Fibroblast of skin of scalp (primary cell): ENCODE measurements at regions not wholly inside any gene's neighbourhood (a gene's known extent, or its start where the extent isn't known, plus 50 kb on each side); places are given as distances from the start of the nearest gene placed in this dataset.

Experiments used
- DNase-seq: peaks from one replicate; pipeline ENCODE4 v3.0.0-alpha.2; 2013

DNA sequence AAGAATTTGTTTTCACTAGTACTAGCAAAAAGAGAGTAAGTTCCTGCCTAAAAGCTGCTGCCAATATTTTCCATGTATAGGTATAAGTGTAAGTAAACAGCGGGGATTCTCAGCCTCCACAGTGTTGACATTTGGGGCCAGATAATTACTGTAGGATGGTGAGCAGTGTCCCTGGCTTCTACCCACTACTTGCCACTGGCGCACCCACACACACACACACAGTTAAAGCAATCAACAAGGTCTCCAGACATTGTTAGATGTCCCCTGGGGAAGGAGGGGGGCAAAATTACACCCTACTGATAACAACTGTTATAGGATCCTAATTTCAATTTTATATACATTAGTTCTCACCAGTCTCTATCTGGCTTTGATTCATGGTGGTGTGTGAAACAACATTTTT is 417.0 kb upstream of the PSMD7 start:
- no peak for DNase-seq

DNA sequence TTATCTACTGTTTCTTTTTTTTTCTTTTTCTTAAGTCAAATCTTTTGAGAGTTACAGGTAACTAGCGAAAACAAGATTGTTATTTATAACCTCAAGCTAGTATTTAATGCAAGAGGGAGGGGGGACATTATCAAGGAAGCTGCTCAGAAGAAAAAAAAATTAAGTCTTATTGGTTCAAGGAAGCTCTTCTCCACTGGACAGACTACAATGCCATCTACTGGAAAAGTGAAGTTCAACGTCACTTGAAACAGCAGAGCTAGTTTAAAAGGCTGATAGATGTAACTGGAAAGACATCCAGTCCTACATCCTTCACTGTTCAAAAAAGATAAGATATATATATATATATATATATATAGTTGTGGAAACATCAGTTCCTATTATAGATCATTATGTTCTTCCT is 418.0 kb upstream of the PSMD7 start:
- DNase-seq = peak; percentile 76

DNA sequence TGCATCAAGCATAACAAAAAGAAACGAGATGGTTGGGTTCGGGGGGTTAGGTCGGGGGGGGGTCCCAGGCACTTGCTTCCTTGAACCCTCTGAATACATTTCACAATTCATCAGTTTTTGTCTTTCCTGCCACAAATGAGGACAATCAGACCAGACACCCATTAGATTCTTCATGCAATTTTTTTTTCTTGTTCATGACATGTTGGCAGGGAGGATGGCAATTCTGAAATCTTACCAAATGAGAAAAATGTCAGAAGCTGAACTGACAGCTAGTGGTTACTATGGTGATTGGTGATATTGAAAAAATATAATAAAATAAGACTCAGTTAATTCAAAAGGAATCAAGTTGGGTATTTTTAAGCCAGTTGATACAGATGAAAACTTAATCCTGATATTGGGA is 419.5 kb upstream of the PSMD7 start:
- DNase-seq = no peak

DNA sequence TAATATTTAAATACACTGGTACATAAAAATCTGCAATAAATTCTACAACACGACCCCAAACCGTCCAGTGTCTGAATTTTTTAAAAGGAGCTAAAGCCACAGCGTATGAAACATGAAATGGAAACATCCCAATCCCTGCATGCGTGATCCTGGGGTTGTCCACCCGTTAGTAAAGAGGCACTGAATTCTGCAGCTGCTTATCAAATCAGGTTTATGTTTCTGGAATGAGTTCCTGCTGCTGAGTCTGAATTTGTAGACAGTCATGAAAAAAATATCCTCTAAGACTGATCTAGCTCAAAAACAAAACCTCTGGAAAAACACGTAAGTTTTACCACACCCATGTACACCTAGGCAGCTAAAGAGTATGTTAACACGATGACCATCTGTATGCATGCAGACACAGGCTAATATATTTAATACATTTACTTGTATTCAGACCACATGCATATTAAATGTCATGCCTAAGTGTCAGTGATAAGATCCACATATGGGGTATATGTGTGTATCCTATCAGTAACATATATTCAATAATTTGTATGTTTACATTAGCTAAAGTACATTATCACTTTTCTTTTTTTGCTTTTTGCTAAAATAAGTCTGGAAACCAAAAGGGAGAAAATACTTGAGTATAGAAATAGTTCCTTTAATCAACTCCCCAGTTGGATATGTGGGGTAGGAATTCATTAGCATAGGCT is 420.5 kb upstream of the PSMD7 start:
- no peak for DNase-seq

DNA sequence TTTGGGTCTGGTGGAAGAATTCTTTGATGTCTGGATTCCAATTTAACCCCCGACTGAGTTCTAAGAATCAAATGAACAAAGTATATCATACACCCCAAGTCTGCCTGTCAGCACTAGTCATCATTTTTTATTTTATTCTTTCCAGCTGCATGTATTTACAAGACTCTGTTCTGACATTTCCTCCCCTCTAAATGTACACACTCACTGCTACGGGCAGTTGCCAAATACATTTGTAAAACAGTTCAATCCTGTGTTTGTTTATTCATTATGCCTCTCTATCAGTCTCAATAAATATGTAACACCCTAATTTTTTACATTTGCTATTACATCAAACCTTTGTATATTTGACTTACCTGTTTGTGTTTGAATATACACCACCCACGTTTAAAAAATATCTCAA is 422.3 kb upstream of the PSMD7 start:
- DNase-seq = no peak

DNA sequence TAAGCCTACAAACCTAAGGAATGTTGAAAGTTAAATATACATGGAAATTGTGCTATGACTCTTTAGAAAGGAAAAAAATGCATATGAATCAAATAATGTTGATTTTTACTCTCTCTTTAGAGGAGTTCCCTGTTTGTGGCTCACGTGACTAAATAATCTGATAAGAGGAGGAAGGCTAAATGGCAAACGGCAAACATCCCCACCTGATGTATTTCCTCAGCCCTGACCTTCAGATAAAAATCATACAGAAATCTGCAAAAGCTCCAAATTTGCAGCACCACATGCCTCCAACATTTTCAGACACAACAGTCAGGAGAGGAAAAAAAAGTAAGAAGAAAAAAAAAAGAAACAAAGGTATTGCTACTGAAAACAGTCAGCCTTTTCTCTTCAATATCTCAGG is 423.0 kb upstream of the PSMD7 start:
- DNase-seq = no peak

DNA sequence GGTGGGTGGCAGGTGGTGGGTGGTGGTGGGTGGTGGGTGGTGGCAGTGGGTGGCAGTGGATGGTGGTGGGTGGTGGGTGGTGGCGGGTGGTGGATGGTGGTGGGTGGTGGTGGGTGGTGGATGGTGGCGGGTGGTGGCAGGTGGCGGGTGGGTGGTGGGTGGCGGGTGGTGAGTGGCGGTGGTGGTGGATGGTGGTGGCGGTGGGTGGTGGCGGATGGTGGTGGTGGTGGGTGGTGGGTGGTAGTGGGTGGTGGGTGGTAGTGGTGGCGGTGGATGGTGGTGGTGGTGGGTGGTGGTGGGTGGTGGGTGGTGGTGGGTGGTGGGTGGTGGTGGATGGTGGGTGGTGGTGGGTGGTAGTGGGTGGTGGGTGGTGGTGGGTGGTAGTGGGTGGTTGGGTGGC is 423.8 kb upstream of the PSMD7 start:
- DNase-seq = no peak

DNA sequence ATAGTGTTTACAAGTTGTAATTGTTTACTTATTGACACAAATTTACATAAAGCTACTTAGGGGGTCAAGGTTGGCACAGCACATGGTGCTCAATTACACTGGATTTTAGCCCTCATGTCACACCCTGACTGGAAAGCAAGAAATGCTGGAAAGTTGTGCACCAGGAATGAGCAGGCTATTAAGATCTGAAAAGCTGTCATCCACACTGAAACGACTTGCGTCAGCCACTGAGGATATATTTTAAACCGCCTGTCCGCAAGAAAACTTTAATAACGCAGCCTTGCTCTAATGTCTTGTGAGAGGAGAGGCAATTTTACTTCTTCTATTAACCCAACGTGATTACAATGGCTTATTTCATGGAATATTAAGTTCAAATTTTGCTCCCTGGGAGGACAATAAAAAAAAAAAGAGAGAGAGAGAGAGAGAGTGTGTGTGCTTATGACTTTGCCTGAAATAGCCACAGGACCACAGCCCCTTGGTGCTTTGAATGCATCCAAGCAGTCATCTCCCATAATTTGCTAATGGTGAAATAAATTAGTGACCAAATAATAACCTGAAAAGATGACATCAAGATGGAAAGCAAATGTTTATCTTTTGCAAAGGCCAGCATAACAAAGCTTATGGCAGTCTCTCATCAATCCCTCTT is 425.4 kb upstream of the PSMD7 start:
- no peak for DNase-seq

DNA sequence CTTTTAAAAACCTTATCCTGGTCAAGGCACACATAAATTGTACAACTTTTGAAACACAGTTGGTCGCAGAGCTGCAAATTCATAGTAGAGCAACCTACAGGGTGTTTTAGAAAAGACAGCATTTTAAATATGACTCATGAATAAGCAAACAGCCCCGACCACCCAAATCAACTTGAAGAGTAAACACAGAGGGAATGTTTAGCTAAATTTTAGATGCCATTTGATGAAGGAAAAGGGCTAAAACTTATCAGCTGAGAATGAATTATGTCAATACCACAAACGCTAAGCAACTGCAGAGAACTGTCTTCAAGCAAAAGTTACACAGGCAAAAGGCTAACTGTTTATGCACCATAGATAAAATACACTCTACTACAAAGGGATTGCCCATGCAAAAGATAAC is 427.5 kb upstream of the PSMD7 start:
- DNase-seq = no peak

DNA sequence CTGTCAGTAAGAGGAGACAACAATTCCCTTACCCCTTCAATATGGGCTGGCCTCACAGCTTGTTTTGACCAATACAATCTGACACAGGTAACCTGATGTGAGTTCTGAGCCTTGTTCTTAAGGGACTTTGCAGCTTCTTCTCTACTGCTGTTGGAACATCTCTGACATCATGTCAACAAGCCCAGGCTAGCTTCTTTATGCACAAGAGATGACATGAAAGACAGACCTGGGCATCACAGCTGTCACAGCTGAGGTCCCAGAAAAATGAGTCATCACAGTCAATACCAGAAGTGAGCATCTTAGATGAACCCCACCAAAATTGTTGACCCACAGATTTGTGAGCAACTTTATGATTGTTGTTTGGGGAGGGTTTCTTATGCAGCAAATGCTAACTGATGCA is 431.7 kb upstream of the PSMD7 start:
- DNase-seq = no peak

DNA sequence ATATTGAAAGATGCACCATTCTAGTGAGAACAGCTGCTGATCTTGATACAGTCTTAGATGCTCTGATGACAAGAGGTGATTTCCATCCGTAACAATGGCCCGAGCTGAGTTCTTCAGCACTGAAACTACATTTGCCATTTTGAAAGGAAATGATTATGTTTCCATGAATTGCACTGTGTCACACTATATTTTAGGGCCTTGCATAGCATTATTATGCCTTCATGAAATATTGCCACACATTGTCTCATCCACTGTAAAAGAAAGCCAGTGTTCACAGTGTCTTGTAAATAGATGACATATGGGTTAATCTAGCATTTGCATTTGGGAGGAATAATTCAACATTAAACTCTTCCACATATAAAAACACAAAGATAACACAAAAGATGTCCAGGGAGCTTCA is 438.3 kb upstream of the PSMD7 start:
- DNase-seq = no peak

DNA sequence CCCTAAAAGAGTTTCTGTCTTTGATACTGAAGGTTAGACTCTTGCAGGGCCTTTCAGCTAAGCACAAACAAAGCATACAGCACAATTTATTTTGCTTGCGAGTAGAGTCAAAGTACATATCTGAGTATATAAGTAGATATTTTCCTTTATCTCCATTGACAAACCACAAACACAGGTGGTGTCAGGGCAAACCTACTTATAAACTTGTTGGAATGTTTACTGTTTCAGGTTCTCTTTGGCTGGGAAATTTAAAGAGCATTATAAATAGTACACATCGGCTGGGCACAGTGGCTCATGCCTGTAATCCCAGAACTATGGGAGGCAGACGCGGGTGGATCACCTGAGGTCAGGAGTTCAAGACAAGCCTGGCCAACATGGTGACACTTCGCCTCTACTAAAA is 442.6 kb upstream of the PSMD7 start:
- DNase-seq = no peak

DNA sequence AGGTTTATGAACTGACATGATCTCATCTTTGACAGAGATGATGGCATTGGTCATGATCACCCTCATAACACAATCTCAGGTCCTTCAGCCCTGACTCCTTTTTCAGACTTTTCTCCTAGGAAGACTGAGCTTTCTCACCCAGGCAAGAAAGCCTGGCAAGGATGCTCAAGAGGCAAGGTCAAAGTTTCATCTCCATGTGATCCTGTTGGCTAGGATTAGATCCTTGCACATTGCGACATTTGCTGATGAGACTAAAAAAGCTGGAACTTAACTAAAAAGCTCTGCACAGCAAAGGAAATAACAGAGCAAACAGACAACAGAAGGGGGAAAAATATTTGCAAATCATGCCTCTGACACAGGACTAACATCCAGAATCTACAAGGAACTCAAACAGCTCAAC is 444.1 kb upstream of the PSMD7 start:
- no peak for DNase-seq

DNA sequence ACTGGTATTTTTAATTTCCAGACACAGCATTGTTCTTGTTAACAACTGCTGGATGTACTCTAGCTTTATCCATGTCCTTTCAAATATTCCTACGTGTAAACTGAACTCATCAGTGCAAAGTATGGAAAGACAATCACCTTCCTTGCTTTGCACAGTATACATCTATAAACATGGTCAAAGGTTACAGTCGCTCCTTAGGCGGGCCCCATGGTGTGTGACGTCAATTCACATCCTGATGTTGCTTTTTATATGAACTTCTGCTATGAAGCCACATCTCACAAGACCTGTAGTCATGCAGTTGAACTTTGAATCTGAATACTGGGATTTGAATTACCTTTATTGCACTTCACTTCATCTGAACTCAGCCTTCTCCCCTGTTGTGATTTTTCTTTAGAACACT is 447.6 kb upstream of the PSMD7 start:
- no peak for DNase-seq

DNA sequence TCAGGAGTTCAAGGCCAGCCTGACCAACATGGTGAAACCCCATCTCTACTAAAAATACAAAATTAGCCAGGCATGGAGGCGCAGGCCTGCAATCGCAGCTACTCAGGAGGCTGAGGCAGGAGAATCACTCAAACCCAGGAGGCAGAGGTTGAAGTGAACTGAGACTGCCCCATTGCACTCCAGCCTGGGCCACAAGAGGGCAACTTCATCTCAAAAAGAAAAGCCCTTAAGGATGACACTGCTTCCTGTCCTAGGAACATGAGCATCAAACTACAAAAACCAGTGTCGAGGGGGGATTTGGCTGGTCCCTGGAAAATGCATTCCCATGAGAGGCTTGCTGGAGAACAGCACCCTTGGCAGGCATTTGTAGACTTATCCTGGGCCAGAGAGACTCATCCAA is 449.5 kb upstream of the PSMD7 start:
- DNase-seq = no peak

DNA sequence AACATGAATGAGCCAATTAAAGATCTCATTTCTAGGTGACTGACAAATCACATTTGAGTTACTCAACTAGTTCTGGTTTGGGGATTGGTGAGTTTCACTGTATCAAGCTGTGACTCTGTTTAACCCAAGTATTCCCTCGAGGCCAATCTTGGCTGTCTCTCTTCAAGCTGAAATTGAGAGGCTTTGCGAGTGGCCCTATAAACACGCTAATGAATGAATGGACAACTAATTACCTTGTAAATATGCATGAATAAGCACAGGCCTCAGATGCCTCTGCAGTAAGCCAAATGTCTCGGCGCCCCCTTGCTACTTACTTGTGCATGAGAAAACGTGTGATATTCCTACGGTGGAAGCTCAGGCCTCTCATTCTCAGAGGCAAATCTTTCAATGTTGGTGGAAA is 450.3 kb upstream of the PSMD7 start:
- DNase-seq = no peak

DNA sequence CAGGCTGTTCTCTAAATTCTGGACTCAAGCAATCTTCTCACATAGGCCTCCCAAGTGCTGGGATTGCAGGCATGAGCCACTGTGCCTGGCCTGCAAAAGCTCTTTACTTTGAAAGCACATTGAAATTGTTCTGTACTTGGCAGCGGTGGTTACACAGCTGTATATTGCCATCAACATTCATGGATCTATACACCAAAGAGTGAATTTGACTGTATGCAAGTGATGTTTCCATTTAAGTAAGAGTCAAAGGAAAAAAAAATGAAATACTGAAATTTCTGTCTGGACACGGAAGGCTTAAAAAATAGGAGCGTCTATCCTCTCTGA is 450.6 kb upstream of the PSMD7 start:
- DNase-seq = no peak

DNA sequence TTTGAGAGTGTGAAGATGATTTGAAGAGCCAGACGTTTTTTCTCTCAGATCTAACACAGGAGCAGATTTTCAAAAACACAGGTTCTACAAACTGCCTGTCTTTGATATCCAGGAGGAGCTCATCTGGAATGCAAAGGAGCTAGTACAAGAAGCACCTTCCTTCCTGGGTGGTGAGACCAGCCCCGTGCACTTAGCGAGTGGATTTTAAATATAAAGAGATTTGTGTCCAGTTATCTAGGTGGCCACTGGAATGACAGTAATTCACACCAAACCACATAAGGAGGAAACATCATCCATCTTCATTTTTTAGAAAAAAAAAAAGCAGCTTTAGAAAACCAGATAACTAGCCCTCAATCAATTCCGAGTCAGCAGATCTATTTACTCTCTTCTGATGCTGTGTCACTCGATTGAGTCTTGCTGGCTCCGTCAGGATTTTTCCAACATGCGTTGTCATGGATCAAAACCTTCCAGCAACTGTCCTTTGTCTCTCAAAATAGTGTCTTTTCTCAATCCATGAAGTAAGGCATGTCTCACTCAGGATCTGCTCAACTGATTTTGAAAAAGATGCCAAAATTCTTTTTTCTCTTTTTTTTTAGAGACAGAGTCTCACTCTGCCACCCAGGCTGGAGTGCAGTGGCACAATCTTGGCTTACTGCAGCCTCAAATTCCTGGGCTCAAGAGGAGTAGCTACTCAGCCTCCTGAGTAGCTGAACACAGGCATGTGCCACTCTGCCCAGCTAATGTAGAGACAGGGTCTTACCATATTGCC is 451.2 kb upstream of the PSMD7 start:
- DNase-seq = no peak

DNA sequence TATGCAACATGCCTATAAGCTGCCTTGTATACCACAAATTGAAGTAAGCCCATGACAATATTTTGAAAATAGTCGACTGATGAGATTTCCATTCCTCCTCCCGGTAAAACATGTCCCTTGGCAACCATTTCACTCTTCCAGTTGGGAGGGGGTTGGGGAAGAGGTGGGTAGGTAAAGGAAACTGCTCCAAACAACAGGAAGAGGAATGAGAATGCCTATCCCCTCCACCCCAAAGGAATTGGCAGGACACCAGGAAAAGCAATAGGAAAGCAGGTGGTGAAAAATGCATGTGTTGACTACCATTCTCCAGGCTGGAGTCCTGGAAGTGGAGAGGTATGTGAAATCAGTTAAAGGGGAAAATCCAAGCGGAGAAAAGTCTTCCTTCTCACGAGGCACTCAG is 455.9 kb upstream of the PSMD7 start:
- DNase-seq = no peak

DNA sequence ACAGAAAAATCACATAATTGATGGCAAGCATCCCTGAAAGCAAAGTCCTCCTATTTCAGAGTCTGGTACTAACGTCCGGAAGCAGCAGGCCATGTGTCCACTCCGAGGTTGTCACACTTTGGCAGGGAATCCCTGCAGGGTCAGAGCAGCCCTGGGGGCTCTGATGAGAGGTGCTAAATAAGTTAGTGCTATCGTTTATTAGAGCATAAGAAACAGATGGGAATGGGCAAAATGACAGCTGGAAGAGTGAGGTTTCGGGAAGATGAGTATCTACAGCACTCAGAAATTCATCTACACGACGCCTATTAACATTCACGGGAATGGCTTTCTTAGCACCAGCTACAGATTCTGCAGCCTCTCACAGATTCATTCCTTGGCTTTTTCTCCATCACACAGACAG is 465.4 kb upstream of the PSMD7 start:
- DNase-seq = no peak

DNA sequence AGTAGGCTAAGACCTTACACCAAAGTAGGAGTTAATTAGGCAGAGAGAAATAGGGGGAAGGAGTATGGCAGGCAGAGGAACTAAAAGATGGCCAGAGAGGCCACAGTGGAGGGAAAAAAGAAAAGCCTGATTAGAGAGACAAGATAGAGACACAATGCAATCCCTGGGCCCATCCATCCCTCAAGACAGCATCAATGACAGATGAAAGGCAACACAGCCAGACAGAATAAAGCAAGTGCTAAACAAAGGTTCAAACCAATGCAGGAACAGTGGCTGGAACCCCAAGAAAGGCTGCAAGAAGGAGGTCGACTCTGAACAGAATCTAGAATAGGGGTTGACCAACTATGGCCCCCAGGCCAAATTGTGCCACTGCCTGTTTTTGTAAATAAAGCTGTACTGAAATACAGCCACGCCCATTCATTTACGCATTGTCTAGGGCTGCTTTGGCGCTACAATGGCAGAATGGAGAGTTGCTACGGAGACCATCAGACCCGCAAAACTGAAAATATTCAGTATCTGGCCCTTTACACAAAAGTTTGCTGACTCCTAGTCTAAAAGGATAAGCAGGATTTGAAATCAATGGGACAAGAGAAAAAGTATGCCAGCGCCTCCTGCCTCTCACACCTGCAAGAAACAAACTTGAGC is 473.3 kb upstream of the PSMD7 start:
- no peak for DNase-seq

DNA sequence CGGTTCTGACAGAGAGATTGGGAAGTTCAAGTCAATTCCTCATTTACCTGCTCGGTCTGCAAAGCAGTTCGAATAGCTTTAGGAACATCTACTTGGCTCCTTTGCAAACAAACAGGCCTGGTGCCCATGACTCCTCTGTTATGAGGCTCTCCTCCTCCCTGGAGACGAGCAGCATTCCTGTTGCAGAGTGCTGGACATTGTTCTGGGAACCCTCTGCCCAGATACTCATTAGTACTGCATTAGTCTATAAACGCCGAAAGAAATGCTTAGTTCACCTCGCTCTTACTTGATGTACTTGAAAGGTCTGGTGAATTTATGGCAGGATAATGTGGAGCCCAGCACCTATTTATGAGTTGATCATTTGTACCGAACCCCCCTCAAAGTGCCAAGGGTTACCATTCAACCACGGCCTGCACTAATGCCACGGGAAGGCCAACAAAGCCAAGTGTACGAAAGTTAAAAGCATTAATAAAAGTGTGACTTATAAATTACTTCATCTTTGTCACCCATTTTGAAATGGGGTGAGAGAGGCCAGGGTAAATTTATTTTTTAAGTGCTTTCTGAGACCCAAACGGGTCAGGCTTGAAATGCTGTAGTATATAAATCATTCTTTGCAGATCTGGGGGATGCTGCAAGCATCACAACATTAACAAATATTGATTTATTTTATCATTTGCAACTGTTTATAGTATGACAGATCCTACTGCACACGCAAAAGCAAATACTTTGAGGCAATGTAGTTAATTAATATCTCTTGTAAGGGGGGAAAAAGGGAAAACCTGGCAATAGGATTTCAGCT is 478.9 kb upstream of the PSMD7 start:
- DNase-seq = no peak

DNA sequence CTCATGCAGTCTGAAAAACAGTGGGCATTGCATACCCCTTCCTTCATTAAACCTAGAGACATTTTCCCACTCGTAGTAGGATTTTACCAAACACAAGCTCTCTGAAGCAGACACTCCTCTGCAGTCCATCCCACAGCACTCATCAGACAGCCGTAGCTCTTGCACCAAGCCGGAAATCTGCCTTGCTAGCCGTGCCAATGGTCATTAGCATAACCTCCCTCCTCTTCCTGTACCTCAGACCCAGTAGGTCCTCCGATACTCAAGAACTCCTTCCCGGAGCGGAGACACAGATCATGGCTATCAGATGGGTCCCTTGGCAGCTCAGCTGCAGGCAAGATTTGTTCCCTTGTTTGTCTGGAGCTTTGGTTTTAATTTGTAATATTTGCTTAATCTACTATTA is 483.1 kb upstream of the PSMD7 start:
- DNase-seq = no peak
